Psoas muscle (tissue), 7 donors: ENCODE measurements at regions not wholly inside any gene's neighbourhood (a gene's known extent, or its start where the extent isn't known, plus 50 kb on each side); places are given as distances from the start of the nearest gene placed in this dataset.

Experiments used
- ATAC-seq, 4 donors: fragments of 200-7000 bp; cut with Tn5 transposase; one replicate each; pipeline ENCODE4 v1.9.1; 2020; ENCODE audit warnings: moderate library complexity in 3 of 4, mild to moderate bottlenecking in 2 of 4
- DNase-seq, 2 donors: peaks; one replicate each; pipeline ENCODE4 v3.0.0-alpha.2; 2020
- H3K27ac ChIP-seq: fragments of 200-600 bp; one replicate; pipeline ENCODE4 v1.8.0; 2022
- H3K27me3 ChIP-seq, 3 donors: fragments of 200-600 bp in 1 of 3; one replicate each; pipeline versions ENCODE4 v1.6.1 to v1.8.0; 2013 to 2022; ENCODE audit warnings: low read length in 2 of 3, mild to moderate bottlenecking in 2 of 3, moderate library complexity in 1 of 3; ENCODE audit not compliant: insufficient read depth in 3 of 3
- H3K36me3 ChIP-seq, 2 donors: fragments of 200-600 bp in 1 of 2; one replicate each; pipeline versions ENCODE4 v1.6.1 to v1.8.0; 2013 to 2022; ENCODE audit warnings: low read depth in 1 of 2, mild to moderate bottlenecking in 1 of 2, moderate library complexity in 1 of 2; ENCODE audit not compliant: insufficient read depth in 1 of 2
- H3K4me1 ChIP-seq: fragments of 200-600 bp; one replicate; pipeline ENCODE4 v1.8.0; 2022
- H3K4me3 ChIP-seq: fragments of 200-600 bp; one replicate; pipeline ENCODE4 v1.8.0; 2022; ENCODE audit warnings: mild to moderate bottlenecking
- H3K9me3 ChIP-seq: fragments of 200-600 bp; one replicate; pipeline ENCODE4 v1.8.0; 2022
- CTCF ChIP-seq: fragments of 200-600 bp; IDR thresholded peaks from one replicate; pipeline ENCODE4 v1.8.0; 2022; ENCODE audit warnings: antibody characterized with exemption
- WGBS, 3 donors: extraction: QIAGEN DNeasy Blood & Tissue Kit; methylation state at CpG; one replicate each; pipeline versions ENCODE4 v1.1.6 to v1.1.7; 2013; 5-methylcytosine and 5-hydroxymethylcytosine counted together
- intact Hi-C, 2 donors: fragments of 100-400 bp; cut with DNase I; formaldehyde crosslinking; loops; one replicate each; pipeline versions ENCODE4 v1.11.0 to v1.14.2; 2022
- donor health status: healthy with polysubstance abuse.
- donor health status: DM: no; HTN: no; CAD: no; lungs with moderate emphysema.
- donor health status: Bipolar disorder and iron deficiency.
- donor health status: healthy.
- donor health status: DM: yes; HTN: yes; CAD: no.
- donor health status: DM: no; HTN: no; CAD: no.
- donor health status: DM: yes; HTN: yes; CAD: no.

- intact Hi-C loops = loop anchor here in 1 of 2 donors (5.0 kb wide), 1 partner anchor 798 kb away; no protein-coding TSS in a partner anchor
- Histone ChIP-seq H3K9me3 (no peaks in the 10 kb centered on the region), H3K27me3 (peaks cover 0 to 1% (median 0%) of the 10 kb centered on the region in 3 donors), H3K36me3 (no peaks in the 10 kb centered on the region), H3K4me3 (no peak overlapping the region), H3K4me1 (no peaks in the 10 kb centered on the region), H3K27ac (no peak overlapping the region)
- ATAC-seq (no peak), DNase-seq (no peak)
- TF ChIP-seq CTCF = no peak
- 40 to 47% (median 47%) methylated on average over 3 of the region's 3 CpGs for WGBS, 3 donors
Observed at GRCh38 chr13:95474992-95475391, 77.5 kb upstream of the CLDN10 start.

GRCh38 chr13:95477187-95477586, 75.3 kb upstream of the CLDN10 start:
- no peaks in the 10 kb centered on the region for H3K4me1 ChIP-seq
- H3K36me3 ChIP-seq = no peaks in the 10 kb centered on the region
- H3K27me3 ChIP-seq = peaks cover 0 to 1% (median 0%) of the 10 kb centered on the region in 3 donors
- H3K9me3 ChIP-seq = no peaks in the 10 kb centered on the region
- no peak for TF ChIP-seq CTCF
- WGBS, 3 donors = 75 to 85% (median 83%) methylated on average over 6 of the region's 6 CpGs
- intact Hi-C loops = loop anchor here in 1 of 2 donors (2.0 to 5.0 kb wide), 2 partner anchors 286 to 800 kb away; no protein-coding TSS in a partner anchor
- H3K4me3 ChIP-seq = no peak overlapping the region
- ATAC-seq (no peak), DNase-seq (no peak)
- no peak overlapping the region for H3K27ac ChIP-seq

- 73 to 81% (median 79%) methylated on average over 2 of the region's 2 CpGs for WGBS, 3 donors
- DNase-seq (no peak), ATAC-seq (no peak)
- no peak overlapping the region for H3K27ac ChIP-seq
- no peaks in the 10 kb centered on the region for H3K36me3 ChIP-seq
- H3K4me1 ChIP-seq = no peaks in the 10 kb centered on the region
- H3K27me3 ChIP-seq = no peaks in the 10 kb centered on the region
- intact Hi-C loops = loop anchor here in 1 of 2 donors (5.0 kb wide), 1 partner anchor 802 kb away; no protein-coding TSS in a partner anchor
- no peak for TF ChIP-seq CTCF
- H3K4me3 ChIP-seq = no peak overlapping the region
- no peaks in the 10 kb centered on the region for H3K9me3 ChIP-seq
Observed at GRCh38 chr13:95479731-95480130, 72.8 kb upstream of the CLDN10 start.

- peak; percentile 20 to 54 for DNase-seq
- WGBS, 3 donors = 54 to 64% (median 61%) methylated on average over 7 of the region's 7 CpGs
- ATAC-seq = no peak
Observed at GRCh38 chr13:95480131-95480545, 72.4 kb upstream of the CLDN10 start.

More at GRCh38 chr13:95480131-95480545, 72.4 kb upstream of the CLDN10 start:
- no peak overlapping the region for H3K4me3 ChIP-seq
- H3K27me3 ChIP-seq = no peaks in the 10 kb centered on the region
- intact Hi-C loops = no loop called here
- no peak overlapping the region for H3K27ac ChIP-seq
- no peak for TF ChIP-seq CTCF
- no peaks in the 10 kb centered on the region for H3K36me3 ChIP-seq
- H3K9me3 ChIP-seq = no peaks in the 10 kb centered on the region
- no peaks in the 10 kb centered on the region for H3K4me1 ChIP-seq
